ENCODE measurements at regions not wholly inside any gene's neighbourhood (a gene's known extent, or its start where the extent isn't known, plus 50 kb on each side); places are given as distances from the start of the nearest gene placed in this dataset.
"Not testable (repeated sequence)": the region's sequence is repeated elsewhere in the genome, so short reads cannot be mapped to it uniquely, and the experiment has no call there.

DNA sequence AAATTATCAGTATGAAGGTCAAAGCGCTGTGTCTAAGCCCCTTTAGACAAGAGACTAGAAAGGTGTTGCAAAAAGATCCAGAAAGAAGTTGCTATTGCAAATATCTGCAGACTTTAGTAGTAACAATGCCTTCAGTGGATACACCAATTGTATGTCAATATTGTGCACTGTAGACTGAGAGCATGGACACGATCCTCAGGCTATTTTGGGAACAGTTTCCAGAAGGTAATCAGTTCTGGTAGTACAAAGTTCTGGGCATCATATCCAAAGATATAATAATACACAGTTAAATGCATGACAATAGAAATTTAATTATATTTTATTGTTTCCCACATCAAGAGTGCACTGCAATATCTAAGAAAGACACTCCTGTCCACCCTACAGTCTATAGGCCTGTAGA is 84.1 kb upstream of the LUZP2 start:
- no peak overlapping the region for H3K4me3 ChIP-seq (ENCODE audit: control insufficient read depth, low read depth, low read length)
- no peak for DNase-seq (ENCODE audit: low read depth)
- TF ChIP-seq, protein P1, sequence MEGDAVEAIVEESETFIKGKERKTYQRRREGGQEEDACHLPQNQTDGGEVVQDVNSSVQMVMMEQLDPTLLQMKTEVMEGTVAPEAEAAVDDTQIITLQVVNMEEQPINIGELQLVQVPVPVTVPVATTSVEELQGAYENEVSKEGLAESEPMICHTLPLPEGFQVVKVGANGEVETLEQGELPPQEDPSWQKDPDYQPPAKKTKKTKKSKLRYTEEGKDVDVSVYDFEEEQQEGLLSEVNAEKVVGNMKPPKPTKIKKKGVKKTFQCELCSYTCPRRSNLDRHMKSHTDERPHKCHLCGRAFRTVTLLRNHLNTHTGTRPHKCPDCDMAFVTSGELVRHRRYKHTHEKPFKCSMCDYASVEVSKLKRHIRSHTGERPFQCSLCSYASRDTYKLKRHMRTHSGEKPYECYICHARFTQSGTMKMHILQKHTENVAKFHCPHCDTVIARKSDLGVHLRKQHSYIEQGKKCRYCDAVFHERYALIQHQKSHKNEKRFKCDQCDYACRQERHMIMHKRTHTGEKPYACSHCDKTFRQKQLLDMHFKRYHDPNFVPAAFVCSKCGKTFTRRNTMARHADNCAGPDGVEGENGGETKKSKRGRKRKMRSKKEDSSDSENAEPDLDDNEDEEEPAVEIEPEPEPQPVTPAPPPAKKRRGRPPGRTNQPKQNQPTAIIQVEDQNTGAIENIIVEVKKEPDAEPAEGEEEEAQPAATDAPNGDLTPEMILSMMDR (IDR thresholded peaks at IDR 0.05; ENCODE audit: control insufficient read depth, insufficient read depth, low read depth, low read length, missing control alignments) = no peak

DNA sequence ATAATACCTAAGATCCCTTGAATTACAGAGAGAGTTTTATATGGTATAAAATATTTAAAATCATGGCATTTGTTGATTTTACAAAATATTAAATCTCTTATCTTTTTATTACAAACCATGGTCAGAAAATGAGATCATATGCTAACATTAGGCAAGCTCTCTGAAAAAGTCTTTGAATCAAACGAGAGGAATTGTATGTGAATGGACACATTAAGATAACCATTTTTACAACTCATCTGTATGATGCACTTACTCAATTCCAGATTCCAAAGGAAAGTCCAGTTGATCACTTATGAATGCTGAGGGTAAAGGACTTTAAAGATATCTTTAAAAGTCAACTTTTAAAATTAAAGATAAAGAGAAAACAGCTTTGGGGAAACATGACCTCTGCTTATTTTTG is 83.5 kb upstream of the LUZP2 start:
- TF ChIP-seq, protein P1 (IDR thresholded peaks at IDR 0.05; ENCODE audit: control insufficient read depth, insufficient read depth, low read depth, low read length, missing control alignments) = no peak
- H3K4me3 ChIP-seq (ENCODE audit: control insufficient read depth, low read depth, low read length) = no peak overlapping the region
- DNase-seq (ENCODE audit: low read depth) = no peak

DNA sequence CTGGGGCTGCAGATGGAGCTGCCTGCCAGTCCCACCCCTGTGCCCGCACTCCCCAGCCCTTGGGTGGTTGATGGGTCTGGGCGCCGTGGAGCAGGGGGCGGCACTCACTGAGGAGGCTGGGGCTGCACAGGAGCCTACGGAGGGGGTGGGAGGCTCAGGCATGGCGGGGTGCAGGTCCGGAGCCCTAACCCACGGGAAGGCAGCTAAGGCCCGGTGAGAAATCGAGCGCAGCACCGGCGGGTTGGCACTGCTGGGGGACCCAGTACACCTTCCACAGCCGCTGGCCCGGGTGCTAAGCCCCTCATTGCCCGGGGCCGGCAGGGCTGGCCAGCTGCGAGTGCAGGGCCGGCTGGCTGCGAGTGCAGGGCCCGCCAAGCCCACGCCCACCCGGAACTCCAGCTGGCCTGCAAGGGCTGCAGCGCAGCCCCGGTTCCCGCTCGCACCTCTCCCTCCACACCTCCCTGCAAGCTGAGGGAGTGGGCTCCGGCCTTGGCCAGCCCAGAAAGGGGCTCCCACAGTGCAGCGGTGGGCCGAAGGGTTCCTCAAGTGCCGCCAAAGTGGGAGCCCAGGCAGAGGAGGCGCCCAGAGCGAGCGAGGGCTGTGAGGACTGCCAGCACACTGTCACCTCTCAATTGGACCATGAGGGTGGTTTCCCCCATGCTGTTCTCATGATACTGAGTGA is 80.8 kb upstream of the LUZP2 start:
- H3K4me3 ChIP-seq (ENCODE audit: control insufficient read depth, low read depth, low read length); DNase-seq (ENCODE audit: low read depth): not testable (repeated sequence)

DNA sequence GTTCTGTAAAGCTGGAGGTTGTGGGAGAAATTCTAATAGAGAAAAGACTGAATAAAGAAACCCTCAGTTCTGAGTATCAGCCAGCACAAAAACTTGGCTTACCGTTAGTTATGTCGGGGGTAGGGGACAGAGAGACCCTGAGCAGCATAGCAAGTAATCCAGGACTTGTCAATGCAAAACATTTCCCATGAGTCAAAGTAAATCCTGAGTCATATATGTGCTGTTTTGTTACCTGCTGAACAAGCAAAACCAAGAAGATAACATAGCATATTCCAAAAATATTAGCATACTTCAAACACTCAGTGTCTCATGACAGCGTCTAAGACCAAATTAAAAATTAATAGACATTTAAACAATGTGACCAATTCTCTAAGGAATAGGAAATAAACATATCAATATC is 75.1 kb upstream of the LUZP2 start:
- H3K4me3 ChIP-seq (ENCODE audit: control insufficient read depth, low read depth, low read length) = no peak overlapping the region
- TF ChIP-seq, protein P1 (IDR thresholded peaks at IDR 0.05; ENCODE audit: control insufficient read depth, insufficient read depth, low read depth, low read length, missing control alignments) = no peak
- no peak for DNase-seq (ENCODE audit: low read depth)

DNA sequence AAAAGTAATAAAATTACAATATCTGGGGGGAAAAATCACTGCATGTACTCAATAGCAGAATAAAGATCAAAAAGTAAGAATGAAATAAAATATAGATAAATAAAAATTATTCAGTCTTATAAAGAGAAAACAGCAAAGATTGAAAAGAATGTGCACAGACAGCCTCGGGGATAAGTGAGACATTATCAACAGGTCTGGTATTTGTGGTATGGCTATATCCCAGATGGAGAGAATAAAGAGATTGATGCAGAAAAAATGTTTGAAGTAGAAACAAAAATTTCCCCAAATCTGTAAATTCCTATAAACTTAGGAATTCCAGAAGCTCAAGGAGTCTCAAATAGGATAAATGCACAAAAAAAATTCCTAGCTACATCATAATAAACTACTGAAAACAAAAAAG is 74.5 kb upstream of the LUZP2 start:
- TF ChIP-seq, protein P1 (IDR thresholded peaks at IDR 0.05; ENCODE audit: control insufficient read depth, insufficient read depth, low read depth, low read length, missing control alignments) = no peak
- no peak overlapping the region for H3K4me3 ChIP-seq (ENCODE audit: control insufficient read depth, low read depth, low read length)
- DNase-seq (ENCODE audit: low read depth) = no peak

DNA sequence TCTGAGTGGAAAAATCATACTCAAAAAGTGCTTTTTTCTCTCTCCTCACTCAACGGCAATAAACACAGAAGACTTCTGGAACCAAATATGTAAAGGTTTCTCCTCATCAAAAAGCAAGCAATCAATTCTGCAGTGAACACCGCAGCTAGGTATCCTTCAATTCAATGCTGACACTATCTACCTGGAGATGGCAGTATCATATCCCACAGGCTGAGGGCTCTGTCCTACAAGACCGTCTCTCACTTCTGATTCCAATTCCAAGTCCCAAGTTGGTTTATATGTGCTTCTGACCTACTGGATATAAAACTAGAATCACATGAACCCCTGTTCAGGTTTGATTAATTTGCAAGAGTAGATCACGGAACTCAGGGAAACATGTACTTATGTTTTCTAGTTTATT is 59.7 kb upstream of the LUZP2 start:
- no peak for DNase-seq (ENCODE audit: low read depth)
- H3K4me3 ChIP-seq (ENCODE audit: control insufficient read depth, low read depth, low read length) = no peak overlapping the region
- TF ChIP-seq, protein P1 (IDR thresholded peaks at IDR 0.05; ENCODE audit: control insufficient read depth, insufficient read depth, low read depth, low read length, missing control alignments) = no peak

Measured in AG09309 (cell line).